ENCODE measurements at regions not wholly inside any gene's neighbourhood (a gene's known extent, or its start where the extent isn't known, plus 50 kb on each side); places are given as distances from the start of the nearest gene placed in this dataset.

GRCh38 chr16:8241408-8241807, 348.9 kb downstream of the TMEM114 start:
- TF ChIP-seq EZH2 (IDR thresholded peaks at IDR 0.05; ENCODE audit: borderline replicate concordance, low read length) (no peak), CTCF (conservative IDR thresholded peaks at IDR 0.05 in 1 of 2, IDR thresholded peaks at IDR 0.05 in 1 of 2; ENCODE audit: extremely low read depth in 1 of 2, insufficient read depth in 1 of 2, low read depth in 1 of 2, low read length in 2 of 2) (no peak)
